Neural cell (in vitro differentiated cells): ENCODE measurements at regions not wholly inside any gene's neighbourhood (a gene's known extent, or its start where the extent isn't known, plus 50 kb on each side); places are given as distances from the start of the nearest gene placed in this dataset.

ENCODE experiments used
- H2AFZ ChIP-seq: fragments of 200-600, 300-800 bp; sonication (generic), shearing (Covaris generic); 2 replicates; pipeline ENCODE4 v1.6.0; 2014; ENCODE audit warnings: low read depth, mild to moderate bottlenecking, antibody characterized with exemption, low read length, moderate library complexity
- H3F3A ChIP-seq: fragments of 200-600 bp; shearing (Covaris generic); 2 replicates; pipeline ENCODE4 v1.6.1; 2016; ENCODE audit warnings: mild to moderate bottlenecking, moderate library complexity, mixed read lengths, antibody characterized with exemption, low read length; ENCODE audit not compliant: insufficient read depth, poor library complexity, severe bottlenecking
- H3K27ac ChIP-seq: fragments of 200-600, 300-800 bp; sonication (generic), shearing (Covaris generic); 2 replicates; pipeline ENCODE4 v1.5.1; 2014; ENCODE audit warnings: mild to moderate bottlenecking, low read length, moderate library complexity
- H3K27me3 ChIP-seq: fragments of 300-800, 200-600 bp; sonication (generic), shearing (Covaris generic); 2 replicates; pipeline ENCODE4 v1.6.0; 2014; ENCODE audit warnings: mild to moderate bottlenecking, low read depth, low read length, moderate library complexity; ENCODE audit not compliant: insufficient read depth
- H3K36me3 ChIP-seq: fragments of 300-800, 200-600 bp; sonication (generic), shearing (Covaris generic); 2 replicates; pipeline ENCODE4 v1.5.1; 2014; ENCODE audit warnings: mild to moderate bottlenecking, antibody characterized with exemption, low read length, moderate library complexity; ENCODE audit not compliant: insufficient read depth
- H3K4me2 ChIP-seq: fragments of 300-800, 200-600 bp; sonication (generic), shearing (Covaris generic); 2 replicates; pipeline ENCODE4 v1.6.0; 2014; ENCODE audit warnings: mild to moderate bottlenecking, low read length
- H3K4me3 ChIP-seq: fragments of 300-800, 200-600 bp; sonication (generic), shearing (Covaris generic); 2 replicates; pipeline ENCODE4 v1.5.1; 2014; ENCODE audit warnings: mild to moderate bottlenecking, low read length, moderate library complexity
- H3K79me2 ChIP-seq: fragments of 200-600 bp; shearing (Covaris generic); replicated peaks from 2 replicates; pipeline ENCODE4 v1.6.0; 2014; ENCODE audit warnings: mild to moderate bottlenecking, low read length, moderate library complexity; ENCODE audit not compliant: insufficient read depth
- H3K9ac ChIP-seq: fragments of 300-800, 200-600 bp; sonication (generic), shearing (Covaris generic); 2 replicates; pipeline ENCODE4 v1.6.1; 2016; ENCODE audit warnings: mild to moderate bottlenecking, low read length, mixed read lengths
- H3K9me2 ChIP-seq: fragments of 200-600 bp; shearing (Covaris generic); 2 replicates; pipeline ENCODE4 v1.6.1; 2016; ENCODE audit warnings: mild to moderate bottlenecking, low read length, mixed read lengths; ENCODE audit not compliant: insufficient read depth
- H3K9me3 ChIP-seq: fragments of 200-600, 300-800 bp; sonication (generic), shearing (Covaris generic); 2 replicates; pipeline ENCODE4 v1.6.1; 2016; ENCODE audit warnings: mild to moderate bottlenecking, mixed run types, low read length, moderate library complexity, mixed read lengths
- H4K20me1 ChIP-seq: fragments of 200-600 bp; shearing (Covaris generic); 2 replicates; pipeline ENCODE4 v1.6.1; 2016; ENCODE audit warnings: mild to moderate bottlenecking, mixed run types; ENCODE audit not compliant: insufficient read depth
- CTCF ChIP-seq: fragments of 450-650 bp; IDR thresholded peaks from 2 replicates; pipeline ENCODE4 v1.5.1; 2014; ENCODE audit warnings: antibody characterized with exemption, mild to moderate bottlenecking, moderate library complexity; ENCODE audit not compliant: poor library complexity, severe bottlenecking
- EP300 ChIP-seq: fragments of 450-650 bp; conservative IDR thresholded peaks from 2 replicates; pipeline ENCODE4 v1.6.1; 2014; ENCODE audit warnings: antibody characterized with exemption, mild to moderate bottlenecking, moderate library complexity; ENCODE audit not compliant: poor library complexity, severe bottlenecking
- EZH2 ChIP-seq: fragments of 200-600, 300-800 bp; shearing (Covaris generic), sonication (generic); IDR thresholded peaks from 2 replicates; pipeline ENCODE4 v1.6.1; 2014; ENCODE audit warnings: antibody characterized with exemption, low read length, borderline replicate concordance, mild to moderate bottlenecking; ENCODE audit not compliant: insufficient read depth, poor library complexity, severe bottlenecking
- MXI1 ChIP-seq: fragments of 450-650 bp; conservative IDR thresholded peaks from 2 replicates; pipeline ENCODE4 v1.6.1; 2014; ENCODE audit warnings: antibody characterized with exemption, mild to moderate bottlenecking; ENCODE audit not compliant: poor library complexity, severe bottlenecking
- POLR2AphosphoS5 ChIP-seq: IDR thresholded peaks from 2 replicates; pipeline ENCODE4 v1.6.1; 2012
- RAD21 ChIP-seq: fragments of 450-650 bp; conservative IDR thresholded peaks from 2 replicates; pipeline ENCODE4 v1.6.1; 2014; ENCODE audit warnings: antibody characterized with exemption, mild to moderate bottlenecking, moderate library complexity
- REST ChIP-seq: IDR thresholded peaks from 2 replicates; pipeline ENCODE4 v1.6.1; 2012; ENCODE audit warnings: borderline replicate concordance
- SMC3 ChIP-seq: fragments of 450-650 bp; conservative IDR thresholded peaks from 2 replicates; pipeline ENCODE4 v1.6.1; 2014; ENCODE audit warnings: antibody characterized with exemption, mild to moderate bottlenecking, moderate library complexity; ENCODE audit not compliant: poor library complexity
- TAF1 ChIP-seq: IDR thresholded peaks from 2 replicates; pipeline ENCODE4 v1.6.1; 2012; ENCODE audit warnings: low read depth

GRCh38 chr6:48986845-48987244, 476.2 kb downstream of the MMUT start:
- TF ChIP-seq MXI1, result no peak
- TF ChIP-seq CTCF, result no peak
- no peak for TF ChIP-seq EP300
- TF ChIP-seq EZH2, result no peak
- TF ChIP-seq SMC3, result no peak
- TF ChIP-seq POLR2AphosphoS5, result no peak
- no peak for TF ChIP-seq TAF1
- TF ChIP-seq RAD21, result no peak
- TF ChIP-seq REST, result no peak
- Histone ChIP-seq H3K79me2 (no peaks in the 10 kb centered on the region), H3K27ac (no peak overlapping the region), H3K4me2 (no peak overlapping the region), H2AFZ (no peak overlapping the region), H3K9ac (no peak overlapping the region), H3K9me2 (no peaks in the 10 kb centered on the region), H3K36me3 (no peaks in the 10 kb centered on the region), H4K20me1 (no peaks in the 10 kb centered on the region), H3F3A (no peaks in the 10 kb centered on the region), H3K4me3 (no peak overlapping the region), H3K27me3 (no peaks in the 10 kb centered on the region), H3K9me3 (no peaks in the 10 kb centered on the region)

- H3K79me2 ChIP-seq, result no peaks in the 10 kb centered on the region
- no peak overlapping the region for H2AFZ ChIP-seq
- H3K9ac ChIP-seq, result no peak overlapping the region
- H3K36me3 ChIP-seq, result no peaks in the 10 kb centered on the region
- TF ChIP-seq REST, result no peak
- TF ChIP-seq EP300, result no peak
- TF ChIP-seq SMC3, result no peak
- no peak for TF ChIP-seq RAD21
- no peak for TF ChIP-seq EZH2
- TF ChIP-seq POLR2AphosphoS5, result no peak
- no peak for TF ChIP-seq CTCF
- TF ChIP-seq TAF1, result no peak
- TF ChIP-seq MXI1, result no peak
- no peaks in the 10 kb centered on the region for H3F3A ChIP-seq
- no peaks in the 10 kb centered on the region for H3K27me3 ChIP-seq
- H3K4me2 ChIP-seq, result no peak overlapping the region
- no peak overlapping the region for H3K4me3 ChIP-seq
- H3K9me2 ChIP-seq, result no peaks in the 10 kb centered on the region
- H4K20me1 ChIP-seq, result no peaks in the 10 kb centered on the region
- no peaks in the 10 kb centered on the region for H3K9me3 ChIP-seq
- no peak overlapping the region for H3K27ac ChIP-seq
Observed at GRCh38 chr6:48986105-48986504, 476.9 kb downstream of the MMUT start.
